ENCODE measurements at regions not wholly inside any gene's neighbourhood (a gene's known extent, or its start where the extent isn't known, plus 50 kb on each side); places are given as distances from the start of the nearest gene placed in this dataset.

DNA sequence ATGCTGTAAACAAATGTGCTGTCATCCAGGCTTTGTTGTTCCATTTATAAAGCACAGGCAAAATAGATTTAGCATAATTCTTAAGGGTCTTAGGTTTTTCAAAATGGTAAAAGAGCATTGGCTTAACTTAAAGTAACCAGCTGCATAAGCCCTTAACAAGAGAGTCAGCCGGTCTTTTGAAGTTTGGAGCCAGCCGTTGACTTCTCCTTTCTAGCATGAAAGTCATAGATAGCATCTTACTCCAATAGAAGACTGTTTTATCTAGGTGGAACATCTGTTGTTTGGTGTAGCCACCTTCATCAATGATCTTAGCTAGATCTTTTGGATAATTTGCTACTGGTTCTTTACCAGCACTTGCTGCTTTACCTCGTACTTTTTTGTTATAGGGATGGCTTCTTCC, 297.5 kb upstream of the DCBLD2 start:
- H4K20me1 ChIP-seq (ENCODE audit: control insufficient read depth, insufficient read depth, insufficient read length) = no peaks in the 10 kb centered on the region
- no peak overlapping the region for H4K5ac ChIP-seq (ENCODE audit: insufficient read length, low read depth, low read length)
- H2AFZ ChIP-seq (ENCODE audit: low read length) = no peak overlapping the region
- H2BK5ac ChIP-seq (ENCODE audit: insufficient read length, low read length) = no peak overlapping the region
- H2BK12ac ChIP-seq (ENCODE audit: insufficient read length, low read depth, low read length) = no peak overlapping the region
- WGBS (ENCODE audit: extremely low coverage, insufficient read length, low lambda C conversion rate) = no CpG with 5 or more reads among the region's 3 CpGs
- no peaks in the 10 kb centered on the region for H3K79me2 ChIP-seq (ENCODE audit: insufficient read depth, low read length)
- H3K27me3 Mint-ChIP-seq (ENCODE audit: low read depth) = no peaks in the 10 kb centered on the region
- TF ChIP-seq, protein P1, sequence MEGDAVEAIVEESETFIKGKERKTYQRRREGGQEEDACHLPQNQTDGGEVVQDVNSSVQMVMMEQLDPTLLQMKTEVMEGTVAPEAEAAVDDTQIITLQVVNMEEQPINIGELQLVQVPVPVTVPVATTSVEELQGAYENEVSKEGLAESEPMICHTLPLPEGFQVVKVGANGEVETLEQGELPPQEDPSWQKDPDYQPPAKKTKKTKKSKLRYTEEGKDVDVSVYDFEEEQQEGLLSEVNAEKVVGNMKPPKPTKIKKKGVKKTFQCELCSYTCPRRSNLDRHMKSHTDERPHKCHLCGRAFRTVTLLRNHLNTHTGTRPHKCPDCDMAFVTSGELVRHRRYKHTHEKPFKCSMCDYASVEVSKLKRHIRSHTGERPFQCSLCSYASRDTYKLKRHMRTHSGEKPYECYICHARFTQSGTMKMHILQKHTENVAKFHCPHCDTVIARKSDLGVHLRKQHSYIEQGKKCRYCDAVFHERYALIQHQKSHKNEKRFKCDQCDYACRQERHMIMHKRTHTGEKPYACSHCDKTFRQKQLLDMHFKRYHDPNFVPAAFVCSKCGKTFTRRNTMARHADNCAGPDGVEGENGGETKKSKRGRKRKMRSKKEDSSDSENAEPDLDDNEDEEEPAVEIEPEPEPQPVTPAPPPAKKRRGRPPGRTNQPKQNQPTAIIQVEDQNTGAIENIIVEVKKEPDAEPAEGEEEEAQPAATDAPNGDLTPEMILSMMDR (conservative IDR thresholded peaks at IDR 0.05) = no peak
- H2BK15ac ChIP-seq (ENCODE audit: low read depth, low read length) = no peak overlapping the region
- H3K79me1 ChIP-seq (ENCODE audit: insufficient read depth, low read depth, low read length, poor library complexity, severe bottlenecking) = no peaks in the 10 kb centered on the region
- no peak overlapping the region for H2AK5ac ChIP-seq (ENCODE audit: insufficient read length, low read length)
- H3T11ph ChIP-seq (ENCODE audit: low read length) = no peak overlapping the region
- H3K4me3 Mint-ChIP-seq = no peak overlapping the region
- no peak overlapping the region for H2BK20ac ChIP-seq (ENCODE audit: low read depth, low read length, poor library complexity, severe bottlenecking)
- no peaks in the 10 kb centered on the region for H3K4me1 ChIP-seq (ENCODE audit: insufficient read depth, low read length)
- no peak overlapping the region for H3K4me2 ChIP-seq (ENCODE audit: insufficient read depth, insufficient read length, low read length)
- H3K23ac ChIP-seq (ENCODE audit: insufficient read length, low read depth, low read length) = no peak overlapping the region
- H3K27me3 ChIP-seq (ENCODE audit: insufficient read depth, low read length) = no peaks in the 10 kb centered on the region
- peaks cover 0 to 2% of the 10 kb centered on the region in 2 experiments; a peak in 2 of 5 replicates for H3K9me3 Mint-ChIP-seq
- no peaks in the 10 kb centered on the region for H3K9me3 ChIP-seq (ENCODE audit: control insufficient read depth, low read depth, low read length)
- no peak overlapping the region for H3K18ac ChIP-seq (ENCODE audit: insufficient read length, low read depth, low read length)
- H3K56ac ChIP-seq (ENCODE audit: insufficient read length, low read depth, low read length) = no peak overlapping the region
- no peak overlapping the region for H3K9ac ChIP-seq (ENCODE audit: extremely low read depth, insufficient read length, low read length)
- no peak overlapping the region for H3K14ac ChIP-seq (ENCODE audit: insufficient read depth, low read length)
- DNase-seq = no peak
- no peak overlapping the region for H3K27ac ChIP-seq (ENCODE audit: insufficient read length, low read depth, low read length)
- H4K91ac ChIP-seq (ENCODE audit: insufficient read length, low read depth, low read length) = no peak overlapping the region
- H3K4me1 Mint-ChIP-seq = no peaks in the 10 kb centered on the region
- H2BK120ac ChIP-seq (ENCODE audit: low read depth, low read length, poor library complexity, severe bottlenecking) = no peak overlapping the region
- H3K4ac ChIP-seq (ENCODE audit: low read depth, low read length) = no peak overlapping the region
- H3K27ac Mint-ChIP-seq = no peak overlapping the region
- no peaks in the 10 kb centered on the region for H3K36me3 Mint-ChIP-seq (ENCODE audit: insufficient read depth in 1 of 3, low read depth in 3 of 3)
- H4K8ac ChIP-seq (replicated peaks; ENCODE audit: insufficient read length, low read depth, low read length) = no peak overlapping the region
- no peaks in the 10 kb centered on the region for H3K23me2 ChIP-seq (ENCODE audit: insufficient read length, low read depth, low read length, poor library complexity, severe bottlenecking)
